Activated gamma-delta T cell treated with Interleukin-2 at 50 U/mL for 16 hours (primary cell): ENCODE measurements at regions not wholly inside any gene's neighbourhood (a gene's known extent, or its start where the extent isn't known, plus 50 kb on each side); places are given as distances from the start of the nearest gene placed in this dataset.
"Not testable (repeated sequence)": the region's sequence is repeated elsewhere in the genome, so short reads cannot be mapped to it uniquely, and the experiment has no call there.

Experiments used
- DNase-seq: peaks from one replicate; pipeline ENCODE4 v3.0.0-alpha.2; 2020

DNA sequence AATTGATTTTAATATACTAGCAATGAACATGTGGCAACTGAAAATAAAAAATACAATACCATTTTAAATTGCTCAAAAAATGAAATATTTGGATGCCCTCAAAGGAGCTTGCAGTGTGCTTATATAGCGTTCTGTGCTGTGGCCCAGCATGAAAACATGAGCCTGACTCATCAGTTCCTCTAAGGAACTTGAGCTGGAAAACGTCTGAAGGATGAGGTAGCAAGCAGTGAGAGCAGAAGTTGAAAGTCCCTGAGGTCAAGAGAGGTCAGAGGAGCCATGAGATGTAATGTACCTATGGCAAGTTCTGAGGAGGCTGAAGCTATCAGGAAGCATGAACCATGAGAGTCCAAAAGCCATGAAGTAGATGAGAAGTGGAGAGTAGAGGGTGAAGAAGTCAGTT is 59.7 kb downstream of the HMGB3 start:
- DNase-seq: no peak

DNA sequence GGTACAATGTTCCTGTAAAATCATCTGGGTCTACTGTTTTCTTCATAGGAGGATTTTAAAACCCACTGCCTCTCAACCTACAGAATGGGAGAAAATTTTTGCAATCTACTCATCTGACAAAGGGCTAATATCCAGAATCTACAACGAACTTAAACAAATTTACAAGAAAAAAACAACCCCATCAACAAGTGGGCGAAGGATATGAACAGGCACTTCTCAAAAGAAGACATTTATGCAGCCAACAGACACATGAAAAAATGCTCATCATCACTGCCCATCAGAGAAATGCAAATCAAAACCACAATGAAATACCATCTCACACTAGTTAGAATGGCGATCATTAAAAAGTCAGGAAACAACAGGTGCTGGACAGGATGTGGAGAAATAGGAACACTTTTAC is 83.2 kb downstream of the HMGB3 start:
- DNase-seq: not testable (repeated sequence)

DNA sequence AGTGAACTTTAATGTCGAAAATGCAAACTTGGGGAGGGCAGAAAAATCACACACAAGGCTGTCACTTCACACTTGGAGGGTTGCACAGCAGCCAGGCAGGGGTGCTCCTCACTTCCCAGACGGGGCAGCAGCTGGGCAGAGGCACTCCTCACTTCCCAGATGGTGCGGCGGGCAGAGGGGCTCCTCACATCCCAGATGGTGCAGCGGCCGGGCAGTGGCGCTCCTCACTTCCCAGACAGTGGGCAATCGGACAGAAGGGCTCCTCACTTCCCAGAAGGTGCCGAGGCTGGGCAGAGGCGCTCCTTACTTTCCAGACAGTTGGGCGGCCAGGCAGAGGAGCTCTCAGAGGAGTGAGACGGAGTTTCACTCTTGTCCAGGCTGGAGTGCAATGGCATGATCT is 90.6 kb downstream of the HMGB3 start:
- no peak for DNase-seq

DNA sequence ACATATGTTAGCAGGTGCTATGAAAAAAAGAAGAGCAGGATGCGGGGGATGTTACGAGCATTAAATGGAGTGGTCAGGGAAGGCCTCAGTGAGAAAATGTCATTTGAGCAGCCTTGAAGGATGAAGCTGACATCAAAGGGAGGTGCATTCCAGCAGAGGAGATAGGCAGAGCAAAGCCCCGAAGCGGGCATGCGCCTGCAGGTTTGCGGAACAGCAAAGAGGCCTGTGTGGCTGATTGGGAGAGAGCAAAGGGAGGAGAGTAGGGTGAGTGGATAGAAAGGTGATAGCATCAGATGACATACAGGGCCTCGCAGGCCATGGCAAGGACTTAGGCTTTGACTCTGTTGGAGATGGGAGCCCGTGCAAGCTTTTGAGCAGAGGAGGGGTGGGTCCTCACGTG is 95.4 kb upstream of the GPR50 start:
- no peak for DNase-seq

DNA sequence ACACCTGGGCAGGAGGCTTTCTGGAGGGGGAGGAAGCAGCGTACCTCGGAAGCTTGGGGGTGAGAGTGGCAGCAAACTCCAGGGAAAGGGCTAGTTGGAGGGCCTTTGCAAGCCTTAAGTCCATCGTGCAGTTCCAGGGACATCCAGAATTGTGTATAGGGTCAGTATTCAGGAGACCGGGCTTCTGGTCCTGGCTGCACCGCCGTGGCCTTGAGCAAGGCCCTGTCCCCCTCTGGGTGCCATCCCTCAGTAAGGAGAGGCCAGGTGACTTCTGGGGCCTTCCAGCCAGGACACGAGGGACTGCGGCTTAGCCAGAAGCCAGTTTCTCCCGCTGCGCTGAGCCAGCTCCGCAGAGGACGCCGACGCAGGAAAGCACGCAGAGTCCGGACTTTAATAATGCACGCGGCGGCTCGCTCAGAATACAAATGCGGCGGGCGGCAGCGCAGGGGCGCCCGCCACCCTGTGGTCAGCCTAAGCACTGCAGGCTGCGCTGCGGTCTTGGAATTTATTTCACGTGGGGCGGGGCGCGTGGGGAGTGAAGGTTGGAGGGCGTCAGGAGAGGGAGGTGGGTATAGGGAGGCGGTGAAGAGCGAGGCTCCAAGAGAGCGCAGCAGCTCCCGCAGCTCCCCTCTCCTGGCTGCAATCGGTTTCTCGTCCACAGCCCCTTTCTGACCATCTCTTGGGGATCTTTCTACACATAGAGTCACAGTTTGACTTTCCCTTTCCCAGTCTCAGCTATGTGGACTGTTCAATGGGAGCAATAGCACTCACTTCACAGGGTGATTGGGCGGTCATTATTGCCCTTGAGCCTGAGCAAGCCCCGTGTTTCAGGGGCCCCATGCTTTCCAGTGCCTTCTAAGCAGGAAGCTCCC is 94.1 kb upstream of the GPR50 start:
- peak; percentile 40 for DNase-seq

DNA sequence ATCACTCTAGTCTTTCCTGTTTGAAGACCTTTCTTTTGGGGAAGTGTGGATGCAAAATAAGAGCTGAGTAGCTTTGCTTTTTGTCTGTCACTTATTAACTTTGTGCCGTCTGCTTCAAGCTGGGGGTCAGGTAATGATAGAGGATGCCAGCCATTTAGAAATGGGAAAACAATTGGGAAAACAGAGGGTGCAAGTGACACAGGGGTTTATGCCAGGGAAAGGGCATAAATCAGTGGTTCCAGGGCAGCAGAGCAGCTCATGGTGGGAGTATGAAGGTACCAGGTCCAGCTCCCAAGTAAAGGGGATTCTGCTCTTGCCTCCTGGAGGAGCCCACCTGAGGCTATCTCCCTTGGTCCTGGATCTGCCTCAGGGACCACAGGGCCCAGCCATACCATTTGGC is 91.9 kb upstream of the GPR50 start:
- DNase-seq: no peak

DNA sequence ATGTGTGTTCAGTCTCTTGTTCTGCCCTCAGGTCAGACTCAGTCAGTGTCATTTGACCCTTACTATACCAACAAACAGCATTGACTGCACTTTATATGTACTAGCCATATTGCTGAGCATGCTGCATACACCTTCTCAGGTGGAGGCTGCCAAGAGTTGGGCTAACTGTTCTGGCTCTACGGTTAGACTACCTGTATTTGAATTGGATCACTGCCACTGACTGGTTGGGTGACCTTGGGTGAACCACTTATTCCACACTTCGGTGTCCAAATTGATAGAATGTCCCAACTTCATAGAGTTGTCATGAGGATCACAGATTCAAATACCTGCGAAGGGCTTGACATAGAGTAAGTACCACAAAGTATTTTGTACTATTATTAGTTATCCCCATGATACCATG is 91.2 kb upstream of the GPR50 start:
- DNase-seq: no peak

DNA sequence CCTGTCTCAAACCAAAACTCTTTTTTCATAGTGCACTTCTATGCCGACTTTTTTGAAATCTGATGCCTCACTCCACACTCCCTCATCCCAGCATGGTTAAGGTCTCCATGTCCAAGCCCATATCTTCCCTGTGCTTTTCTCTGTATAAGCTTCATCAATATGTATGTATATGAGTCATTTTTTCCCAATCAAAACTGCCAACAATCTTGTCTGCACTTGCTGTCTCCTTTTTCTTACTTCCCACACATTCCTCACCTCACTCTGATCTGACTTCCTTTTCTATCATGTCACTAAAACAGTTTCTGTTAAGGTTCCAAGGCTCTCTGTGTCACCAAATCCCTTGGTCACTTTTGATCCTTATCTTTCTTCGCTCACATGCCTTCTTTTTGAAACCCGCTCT is 88.2 kb upstream of the GPR50 start:
- no peak for DNase-seq

DNA sequence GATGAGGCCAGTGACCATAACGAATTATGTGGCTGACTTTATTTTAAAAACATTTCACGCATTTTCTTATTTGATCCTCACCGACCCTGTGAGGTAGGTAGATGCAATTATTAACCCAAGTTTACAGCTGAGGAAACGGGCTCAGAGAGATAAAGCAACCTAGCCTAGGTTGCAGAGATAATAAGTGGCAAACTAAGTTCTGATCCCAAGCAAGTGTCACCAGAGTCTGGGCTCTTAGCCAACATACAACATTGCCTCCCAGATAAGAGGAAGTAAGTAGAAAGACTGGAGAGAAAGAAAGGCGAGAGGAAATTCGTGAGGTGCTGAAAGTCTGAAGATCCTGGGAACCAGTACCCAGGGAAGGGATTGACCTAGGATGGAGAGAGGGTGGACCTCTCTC is 77.4 kb upstream of the GPR50 start:
- no peak for DNase-seq

DNA sequence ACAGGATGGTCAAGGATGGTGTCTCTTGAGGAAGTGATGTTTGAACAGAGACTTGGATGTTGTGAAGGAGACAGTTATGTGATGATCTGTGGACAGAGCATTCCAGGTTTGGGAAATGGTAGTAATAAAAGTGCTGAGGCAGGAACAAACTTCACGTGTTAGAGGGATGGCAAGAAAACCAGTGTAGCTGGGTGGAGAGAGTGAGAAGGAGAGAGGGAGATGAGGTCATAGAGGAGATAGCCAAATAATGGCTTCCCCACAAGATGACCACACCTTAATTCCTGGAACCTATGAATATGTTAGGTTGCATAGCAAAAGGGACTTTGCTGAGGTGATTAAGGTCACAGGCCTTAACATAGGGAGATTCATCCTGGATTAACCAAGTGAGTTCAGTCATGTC is 75.6 kb upstream of the GPR50 start:
- DNase-seq: no peak

DNA sequence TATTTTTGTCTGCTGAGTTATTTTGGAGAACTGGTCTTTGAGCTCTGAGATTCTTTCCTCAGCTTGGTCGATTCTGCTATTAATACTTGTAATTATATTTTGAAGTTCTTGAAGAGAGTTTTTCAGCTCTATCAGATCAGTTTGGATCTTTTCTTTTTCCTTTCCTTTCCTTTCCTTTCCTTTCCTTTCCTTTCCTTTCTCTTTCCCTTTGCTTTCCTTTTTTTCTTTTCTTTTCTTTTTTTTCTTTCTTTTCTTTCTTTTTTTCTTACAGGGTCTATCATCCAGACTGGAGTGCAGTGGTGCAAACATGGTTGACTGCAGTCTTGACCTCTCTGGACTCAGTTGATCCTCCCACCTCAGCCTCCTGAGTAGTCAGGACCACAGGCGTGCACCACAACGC is 63.2 kb upstream of the GPR50 start:
- DNase-seq: not testable (repeated sequence)
